Brain pericyte (primary cell): ENCODE measurements at regions not wholly inside any gene's neighbourhood (a gene's known extent, or its start where the extent isn't known, plus 50 kb on each side); places are given as distances from the start of the nearest gene placed in this dataset.
"Not testable (repeated sequence)": the region's sequence is repeated elsewhere in the genome, so short reads cannot be mapped to it uniquely, and the experiment has no call there.

Source experiments
- DNase-seq: peaks from one replicate; pipeline ENCODE4 v3.0.0-alpha.2; 2012; ENCODE audit warnings: low read depth, low spot score

GRCh38 chr1:55879346-55879745, 664.2 kb upstream of the USP24 start:
- DNase-seq, result no peak

GRCh38 chr1:55877437-55878232, 662.5 kb upstream of the USP24 start:
- no peak for DNase-seq

- no peak for DNase-seq
These were observed 661.3 kb upstream of the USP24 start for GRCh38 chr1:55876276-55877060.

GRCh38 chr1:55870106-55870505, 654.9 kb upstream of the USP24 start:
- DNase-seq, result no peak

GRCh38 chr1:55869065-55869464, 653.9 kb upstream of the USP24 start:
- no peak for DNase-seq

- DNase-seq, result no peak
These were observed 652.9 kb upstream of the USP24 start for GRCh38 chr1:55868026-55868425.

GRCh38 chr1:55867304-55867843, 652.2 kb upstream of the USP24 start:
- DNase-seq, result no peak

- not testable (repeated sequence) for DNase-seq
These were observed 650.6 kb upstream of the USP24 start for GRCh38 chr1:55865778-55866177.

- no peak for DNase-seq
These were observed 649.1 kb upstream of the USP24 start for GRCh38 chr1:55864251-55864650.

GRCh38 chr1:55861676-55862340, 646.6 kb upstream of the USP24 start:
- DNase-seq, result no peak

- no peak for DNase-seq
These were observed 645.8 kb upstream of the USP24 start for GRCh38 chr1:55860798-55861519.

- DNase-seq, result no peak
These were observed 645.2 kb upstream of the USP24 start for GRCh38 chr1:55860326-55860725.

GRCh38 chr1:55854911-55855310, 639.7 kb upstream of the USP24 start:
- no peak for DNase-seq

GRCh38 chr1:55848906-55849305, 633.7 kb upstream of the USP24 start:
- no peak for DNase-seq

GRCh38 chr1:55846051-55846450, 630.9 kb upstream of the USP24 start:
- no peak for DNase-seq

GRCh38 chr1:55844322-55844721, 629.2 kb upstream of the USP24 start:
- DNase-seq, result no peak

GRCh38 chr1:55839626-55840025, 624.5 kb upstream of the USP24 start:
- no peak for DNase-seq

- DNase-seq, result no peak
These were observed 624.1 kb upstream of the USP24 start for GRCh38 chr1:55839221-55839620.

- DNase-seq, result no peak
These were observed 620.9 kb upstream of the USP24 start for GRCh38 chr1:55836086-55836485.

- no peak for DNase-seq
These were observed 618.4 kb upstream of the USP24 start for GRCh38 chr1:55833529-55834091.

- DNase-seq, result no peak
These were observed 616.6 kb upstream of the USP24 start for GRCh38 chr1:55831759-55832158.
